ENCODE measurements at regions not wholly inside any gene's neighbourhood (a gene's known extent, or its start where the extent isn't known, plus 50 kb on each side); places are given as distances from the start of the nearest gene placed in this dataset.

DNA sequence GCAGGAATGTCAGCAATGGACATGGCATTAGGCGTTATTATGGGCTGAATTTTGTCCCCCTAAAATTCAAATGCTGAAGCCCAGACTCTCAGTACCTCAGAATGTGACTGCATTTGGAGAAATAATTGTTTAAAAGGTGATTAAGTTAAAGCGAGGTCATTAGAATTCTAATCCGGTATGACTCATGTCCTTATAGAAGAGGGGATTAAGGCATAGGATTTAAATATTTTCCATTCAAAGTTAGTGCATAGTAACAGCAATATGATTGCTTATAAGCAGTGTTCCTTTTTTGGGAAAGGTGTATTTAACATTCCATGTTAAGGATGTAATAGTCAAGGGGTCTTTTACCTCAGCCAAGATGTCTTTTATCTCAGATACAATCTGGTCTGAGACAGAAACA is 95.5 kb downstream of the NHLRC3 start:
- intact Hi-C loops (cut with DNase I) = no loop called here
- Histone ChIP-seq H3K4me3 (ENCODE audit: low read length in 3 of 3) (no peak overlapping the region), H3K36me3 (ENCODE audit: control insufficient read depth in 2 of 3, insufficient read depth in 3 of 3, low read length in 3 of 3) (no peaks in the 10 kb centered on the region), H3K9ac (ENCODE audit: low read length in 3 of 3) (no peak overlapping the region), H3K9me3 (ENCODE audit: control insufficient read depth in 2 of 3, insufficient read depth in 1 of 3, low read length in 3 of 3) (no peaks in the 10 kb centered on the region), H3K4me1 (ENCODE audit: control insufficient read depth in 2 of 3, insufficient read depth in 2 of 3, low read depth in 1 of 3, low read length in 3 of 3) (no peaks in the 10 kb centered on the region), H3K27ac (ENCODE audit: low read depth in 2 of 2, low read length in 2 of 2) (no peak overlapping the region), H3K27me3 (ENCODE audit: control insufficient read depth, insufficient read depth, low read length) (no peaks in the 10 kb centered on the region)
- TF ChIP-seq, protein P1, sequence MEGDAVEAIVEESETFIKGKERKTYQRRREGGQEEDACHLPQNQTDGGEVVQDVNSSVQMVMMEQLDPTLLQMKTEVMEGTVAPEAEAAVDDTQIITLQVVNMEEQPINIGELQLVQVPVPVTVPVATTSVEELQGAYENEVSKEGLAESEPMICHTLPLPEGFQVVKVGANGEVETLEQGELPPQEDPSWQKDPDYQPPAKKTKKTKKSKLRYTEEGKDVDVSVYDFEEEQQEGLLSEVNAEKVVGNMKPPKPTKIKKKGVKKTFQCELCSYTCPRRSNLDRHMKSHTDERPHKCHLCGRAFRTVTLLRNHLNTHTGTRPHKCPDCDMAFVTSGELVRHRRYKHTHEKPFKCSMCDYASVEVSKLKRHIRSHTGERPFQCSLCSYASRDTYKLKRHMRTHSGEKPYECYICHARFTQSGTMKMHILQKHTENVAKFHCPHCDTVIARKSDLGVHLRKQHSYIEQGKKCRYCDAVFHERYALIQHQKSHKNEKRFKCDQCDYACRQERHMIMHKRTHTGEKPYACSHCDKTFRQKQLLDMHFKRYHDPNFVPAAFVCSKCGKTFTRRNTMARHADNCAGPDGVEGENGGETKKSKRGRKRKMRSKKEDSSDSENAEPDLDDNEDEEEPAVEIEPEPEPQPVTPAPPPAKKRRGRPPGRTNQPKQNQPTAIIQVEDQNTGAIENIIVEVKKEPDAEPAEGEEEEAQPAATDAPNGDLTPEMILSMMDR (IDR thresholded peaks at IDR 0.05; ENCODE audit: borderline replicate concordance, extremely low read depth, insufficient read depth) = no peak
- FAIRE-seq (no peak), DNase-seq (no peak)

DNA sequence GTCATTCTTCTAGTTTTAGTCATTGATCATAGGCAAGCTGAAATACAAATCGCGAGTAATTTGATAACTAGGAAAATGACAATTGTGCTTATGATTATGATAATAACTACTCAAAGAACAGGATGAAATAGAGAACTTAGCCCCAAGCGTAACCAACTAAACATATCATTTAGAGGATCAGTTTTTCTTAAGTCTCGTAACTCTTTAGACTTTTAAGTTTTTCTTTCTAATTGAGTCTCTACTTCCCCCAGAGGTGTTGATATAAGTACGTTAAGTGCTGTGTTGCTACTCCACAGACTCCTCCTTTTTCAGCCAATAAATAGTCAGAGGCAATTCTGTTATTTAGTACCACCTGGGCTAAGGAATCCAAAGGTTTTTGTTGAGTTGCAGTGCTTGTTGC is 96.3 kb downstream of the NHLRC3 start:
- Histone ChIP-seq H3K9ac (ENCODE audit: low read length in 3 of 3) (no peak overlapping the region), H3K9me3 (ENCODE audit: control insufficient read depth in 2 of 3, insufficient read depth in 1 of 3, low read length in 3 of 3) (no peaks in the 10 kb centered on the region), H3K4me1 (ENCODE audit: control insufficient read depth in 2 of 3, insufficient read depth in 2 of 3, low read depth in 1 of 3, low read length in 3 of 3) (no peaks in the 10 kb centered on the region), H3K4me3 (ENCODE audit: low read length in 3 of 3) (no peak overlapping the region), H3K36me3 (ENCODE audit: control insufficient read depth in 2 of 3, insufficient read depth in 3 of 3, low read length in 3 of 3) (no peaks in the 10 kb centered on the region), H3K27me3 (ENCODE audit: control insufficient read depth, insufficient read depth, low read length) (no peaks in the 10 kb centered on the region), H3K27ac (ENCODE audit: low read depth in 2 of 2, low read length in 2 of 2) (no peak overlapping the region)
- DNase-seq (no peak), FAIRE-seq (no peak)
- TF ChIP-seq, protein P1 (IDR thresholded peaks at IDR 0.05; ENCODE audit: borderline replicate concordance, extremely low read depth, insufficient read depth) = no peak
- intact Hi-C loops (cut with DNase I) = no loop called here

DNA sequence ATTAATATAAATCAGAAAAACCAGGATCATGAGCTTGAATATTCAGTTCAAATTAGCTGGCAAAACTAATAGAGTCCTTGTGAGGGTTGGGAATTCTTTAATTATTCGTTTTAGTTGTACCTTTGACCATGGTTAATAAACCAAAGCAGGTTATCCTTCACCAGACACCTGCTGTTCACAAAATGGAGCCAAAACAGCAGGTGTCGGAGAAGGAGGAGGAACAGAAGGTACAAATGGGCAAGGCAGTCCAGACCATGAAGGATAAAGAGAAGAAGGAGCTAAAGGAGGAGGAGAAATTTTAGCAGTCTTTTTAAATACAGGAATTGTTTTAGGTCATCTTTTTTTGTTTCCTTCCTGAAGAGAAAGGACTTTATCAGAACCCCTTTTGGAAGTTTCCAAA is 106.1 kb downstream of the NHLRC3 start:
- Histone ChIP-seq H3K27ac (ENCODE audit: low read depth in 2 of 2, low read length in 2 of 2) (no peak overlapping the region), H3K9me3 (ENCODE audit: control insufficient read depth in 2 of 3, insufficient read depth in 1 of 3, low read length in 3 of 3) (no peaks in the 10 kb centered on the region), H3K9ac (ENCODE audit: low read length in 3 of 3) (no peak overlapping the region), H3K4me1 (ENCODE audit: control insufficient read depth in 2 of 3, insufficient read depth in 2 of 3, low read depth in 1 of 3, low read length in 3 of 3) (no peaks in the 10 kb centered on the region), H3K4me3 (ENCODE audit: low read length in 3 of 3) (no peak overlapping the region), H3K27me3 (ENCODE audit: control insufficient read depth, insufficient read depth, low read length) (no peaks in the 10 kb centered on the region), H3K36me3 (ENCODE audit: control insufficient read depth in 2 of 3, insufficient read depth in 3 of 3, low read length in 3 of 3) (no peaks in the 10 kb centered on the region)
- TF ChIP-seq, protein P1 (IDR thresholded peaks at IDR 0.05; ENCODE audit: borderline replicate concordance, extremely low read depth, insufficient read depth) = no peak
- no peak for DNase-seq
- no peak for FAIRE-seq
- intact Hi-C loops (cut with DNase I) = loop anchor here (10.0 kb wide), 1 partner anchor 470 kb away; no protein-coding TSS in a partner anchor

DNA sequence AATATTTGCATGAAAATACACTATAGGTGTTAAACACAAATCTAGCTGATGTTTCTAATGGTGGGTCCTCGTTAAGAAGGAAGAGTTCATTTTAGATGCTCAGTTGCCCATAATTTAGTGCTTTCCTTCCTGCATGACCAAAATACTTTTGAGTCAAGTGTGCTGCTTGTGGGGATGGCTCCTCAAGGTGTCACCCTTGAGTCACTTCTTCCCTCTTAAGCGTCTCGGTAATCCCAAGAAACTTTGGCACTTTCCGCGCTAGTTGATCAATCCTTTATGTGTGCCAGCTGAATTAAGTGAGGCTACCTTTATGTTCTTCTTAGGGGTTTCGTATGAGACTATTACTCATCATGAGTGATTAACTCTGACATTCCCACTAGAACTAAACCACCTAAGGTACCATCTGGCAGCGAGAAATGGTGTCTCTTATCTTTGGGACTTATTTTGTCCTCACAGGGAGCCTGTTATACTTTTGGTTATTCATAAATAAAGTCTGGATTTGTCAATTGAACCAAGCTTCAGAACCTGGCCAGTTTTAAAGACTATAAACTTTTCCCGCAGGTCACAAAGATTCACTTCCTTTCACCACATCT is 106.8 kb downstream of the NHLRC3 start:
- no peak overlapping the region for H3K27ac ChIP-seq (ENCODE audit: low read depth in 2 of 2, low read length in 2 of 2)
- H3K27me3 ChIP-seq (ENCODE audit: control insufficient read depth, insufficient read depth, low read length) = no peaks in the 10 kb centered on the region
- intact Hi-C loops (cut with DNase I) = loop anchor here (10.0 kb wide), 1 partner anchor 470 kb away; no protein-coding TSS in a partner anchor
- H3K9ac ChIP-seq (ENCODE audit: low read length in 3 of 3) = no peak overlapping the region
- H3K4me1 ChIP-seq (ENCODE audit: control insufficient read depth in 2 of 3, insufficient read depth in 2 of 3, low read depth in 1 of 3, low read length in 3 of 3) = no peaks in the 10 kb centered on the region
- DNase-seq (peak; percentile 34 to 82 (median 46)), FAIRE-seq (peak; percentile 50)
- peak overlapping the region in 2 of 3 donors; percentile 6 to 32 for H3K4me3 ChIP-seq (ENCODE audit: low read length in 3 of 3)
- H3K9me3 ChIP-seq (ENCODE audit: control insufficient read depth in 2 of 3, insufficient read depth in 1 of 3, low read length in 3 of 3) = no peaks in the 10 kb centered on the region
- TF ChIP-seq, protein P1 (IDR thresholded peaks at IDR 0.05; ENCODE audit: borderline replicate concordance, extremely low read depth, insufficient read depth) = peak; percentile 76
- H3K36me3 ChIP-seq (ENCODE audit: control insufficient read depth in 2 of 3, insufficient read depth in 3 of 3, low read length in 3 of 3) = no peaks in the 10 kb centered on the region

Data from kidney (tissue), 13 donors.